H1 (cell line): ENCODE measurements at regions not wholly inside any gene's neighbourhood (a gene's known extent, or its start where the extent isn't known, plus 50 kb on each side); places are given as distances from the start of the nearest gene placed in this dataset.

Experiments
- GABPA ChIP-seq: IDR thresholded peaks from 2 replicates; pipeline ENCODE4 v1.6.1; 2011; ENCODE audit warnings: mild to moderate bottlenecking, low read length, moderate library complexity, borderline replicate concordance; ENCODE audit not compliant: insufficient read depth
- SP1 ChIP-seq: IDR thresholded peaks from 2 replicates; pipeline ENCODE4 v1.6.1; 2011; ENCODE audit warnings: low read depth, low read length
- TF ChIP-seq, protein P1 (sequence below): IDR thresholded peaks from 2 replicates; pipeline ENCODE4 v1.6.1; 2012; ENCODE audit warnings: inconsistent platforms

DNA sequence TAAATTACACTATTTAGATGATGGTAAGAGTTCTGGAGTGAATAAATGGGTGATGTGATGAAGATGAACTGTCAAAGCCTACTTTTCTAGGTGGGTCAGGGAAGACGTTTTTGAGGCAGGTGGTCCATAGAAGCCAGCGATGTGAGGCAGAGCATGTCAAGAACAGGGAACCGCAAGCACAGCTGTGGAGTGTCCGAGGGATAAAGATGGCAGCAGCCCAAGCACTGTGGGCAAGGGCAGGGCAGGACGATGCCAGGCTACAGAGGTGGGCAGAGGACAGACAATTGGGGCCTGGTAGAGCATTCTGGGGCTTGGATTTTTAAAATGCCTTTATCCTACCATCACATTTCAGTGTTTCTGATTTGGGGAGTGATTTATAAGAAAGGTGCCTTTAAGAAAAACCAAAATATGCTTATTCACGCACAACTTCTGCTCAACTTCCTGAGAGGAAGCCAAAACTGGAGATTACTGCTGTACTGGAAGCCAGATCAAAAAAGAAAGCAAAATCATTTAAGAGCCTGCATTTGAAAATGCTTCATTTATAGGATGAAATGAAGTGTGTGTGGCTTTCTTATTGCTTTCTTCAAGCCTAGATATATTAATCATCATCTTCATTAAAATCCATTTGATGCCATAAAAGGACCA, 119.0 kb upstream of the WDR17 start (continued):
- TF ChIP-seq GABPA (no peak), SP1 (no peak)
- TF ChIP-seq, protein P1, sequence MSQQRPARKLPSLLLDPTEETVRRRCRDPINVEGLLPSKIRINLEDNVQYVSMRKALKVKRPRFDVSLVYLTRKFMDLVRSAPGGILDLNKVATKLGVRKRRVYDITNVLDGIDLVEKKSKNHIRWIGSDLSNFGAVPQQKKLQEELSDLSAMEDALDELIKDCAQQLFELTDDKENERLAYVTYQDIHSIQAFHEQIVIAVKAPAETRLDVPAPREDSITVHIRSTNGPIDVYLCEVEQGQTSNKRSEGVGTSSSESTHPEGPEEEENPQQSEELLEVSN = no peak
